H9 (cell line): ENCODE measurements at regions not wholly inside any gene's neighbourhood (a gene's known extent, or its start where the extent isn't known, plus 50 kb on each side); places are given as distances from the start of the nearest gene placed in this dataset.

Experiments
- DNase-seq: peaks from one replicate; pipeline ENCODE4 v3.0.0-alpha.2; 2017
- H2AFZ ChIP-seq: one replicate; pipeline ENCODE4 v1.6.1; 2013; ENCODE audit warnings: mild to moderate bottlenecking, low read length, control low read depth, moderate library complexity
- H2AK5ac ChIP-seq: 2 replicates; pipeline ENCODE4 v1.6.1; 2013; ENCODE audit warnings: low read length, control low read depth, mixed read lengths; ENCODE audit not compliant: insufficient read length
- H2BK120ac ChIP-seq: one replicate; pipeline ENCODE4 v1.6.1; 2013; ENCODE audit warnings: low read depth, mild to moderate bottlenecking, low read length, control low read depth, inconsistent platforms; ENCODE audit not compliant: poor library complexity, severe bottlenecking
- H2BK12ac ChIP-seq: 2 replicates; pipeline ENCODE4 v1.6.1; 2013; ENCODE audit warnings: low read length, control low read depth, mixed read lengths, low read depth; ENCODE audit not compliant: insufficient read length
- H2BK15ac ChIP-seq: 2 replicates; pipeline ENCODE4 v1.6.1; 2013; ENCODE audit warnings: low read depth, low read length, control low read depth
- H2BK20ac ChIP-seq: one replicate; pipeline ENCODE4 v1.6.1; 2013; ENCODE audit warnings: low read depth, mild to moderate bottlenecking, low read length, control low read depth, inconsistent platforms; ENCODE audit not compliant: poor library complexity, severe bottlenecking
- H2BK5ac ChIP-seq: 2 replicates; pipeline ENCODE4 v1.6.1; 2013; ENCODE audit warnings: low read length, control low read depth, mixed read lengths; ENCODE audit not compliant: insufficient read length
- H3K14ac ChIP-seq: 2 replicates; pipeline ENCODE4 v1.6.1; 2013; ENCODE audit warnings: low read length, control low read depth; ENCODE audit not compliant: insufficient read depth
- H3K18ac ChIP-seq: 2 replicates; pipeline ENCODE4 v1.6.1; 2013; ENCODE audit warnings: low read depth, mild to moderate bottlenecking, mixed read lengths, low read length, control low read depth; ENCODE audit not compliant: insufficient read length
- H3K23ac ChIP-seq: 2 replicates; pipeline ENCODE4 v1.6.1; 2013; ENCODE audit warnings: low read length, control low read depth, mixed read lengths, low read depth; ENCODE audit not compliant: insufficient read length
- H3K23me2 ChIP-seq: 2 replicates; pipeline ENCODE4 v1.6.1; 2013; ENCODE audit warnings: low read depth, mild to moderate bottlenecking, mixed read lengths, low read length, control low read depth; ENCODE audit not compliant: insufficient read length, poor library complexity, severe bottlenecking
- H3K27ac ChIP-seq: 2 replicates; pipeline ENCODE4 v1.5.1; 2013; ENCODE audit warnings: low read length, control low read depth, mixed read lengths, low read depth; ENCODE audit not compliant: insufficient read length
- H3K27me3 ChIP-seq: 2 replicates; pipeline ENCODE4 v1.6.1; 2013; ENCODE audit warnings: low read length, control low read depth, inconsistent platforms; ENCODE audit not compliant: insufficient read depth
- H3K4ac ChIP-seq: 2 replicates; pipeline ENCODE4 v1.6.1; 2013; ENCODE audit warnings: low read depth, mild to moderate bottlenecking, control low read depth, inconsistent platforms, low read length, moderate library complexity
- H3K4me1 ChIP-seq: 2 replicates; pipeline ENCODE4 v1.6.1; 2013; ENCODE audit warnings: low read length, control low read depth, inconsistent platforms; ENCODE audit not compliant: insufficient read depth
- H3K4me2 ChIP-seq: 2 replicates; pipeline ENCODE4 v1.6.1; 2013; ENCODE audit warnings: low read length, control low read depth, mixed read lengths; ENCODE audit not compliant: insufficient read length, insufficient read depth
- H3K56ac ChIP-seq: 2 replicates; pipeline ENCODE4 v1.6.1; 2013; ENCODE audit warnings: low read depth, mild to moderate bottlenecking, mixed read lengths, low read length, control low read depth; ENCODE audit not compliant: insufficient read length
- H3K79me1 ChIP-seq: 2 replicates; pipeline ENCODE4 v1.6.1; 2013; ENCODE audit warnings: low read depth, mild to moderate bottlenecking, moderate library complexity, low read length, control low read depth, inconsistent platforms; ENCODE audit not compliant: insufficient read depth, poor library complexity, severe bottlenecking
- H3K79me2 ChIP-seq: 2 replicates; pipeline ENCODE4 v1.6.1; 2013; ENCODE audit warnings: low read length, control low read depth, inconsistent platforms; ENCODE audit not compliant: insufficient read depth
- H3K9ac ChIP-seq: 2 replicates; pipeline ENCODE4 v1.6.1; 2013; ENCODE audit warnings: low read length, control low read depth, mixed read lengths; ENCODE audit not compliant: insufficient read length; ENCODE audit errors: extremely low read depth
- H3K9me3 ChIP-seq: one replicate; pipeline ENCODE4 v1.6.1; 2013; ENCODE audit warnings: low read depth, low read length, inconsistent platforms; ENCODE audit not compliant: control insufficient read depth
- H3T11ph ChIP-seq: one replicate; pipeline ENCODE4 v1.6.1; 2013; ENCODE audit warnings: mild to moderate bottlenecking, low read length, control low read depth, inconsistent platforms
- H4K20me1 ChIP-seq: one replicate; pipeline ENCODE4 v1.6.1; 2013; ENCODE audit not compliant: control insufficient read depth, insufficient read length, insufficient read depth
- H4K5ac ChIP-seq: 2 replicates; pipeline ENCODE4 v1.6.1; 2013; ENCODE audit warnings: low read depth, mild to moderate bottlenecking, mixed read lengths, low read length, control low read depth; ENCODE audit not compliant: insufficient read length
- H4K8ac ChIP-seq: replicated peaks from 2 replicates; pipeline ENCODE4 v1.6.1; 2013; ENCODE audit warnings: low read length, control low read depth, mixed read lengths, low read depth; ENCODE audit not compliant: insufficient read length
- H4K91ac ChIP-seq: 2 replicates; pipeline ENCODE4 v1.6.1; 2013; ENCODE audit warnings: low read depth, mild to moderate bottlenecking, moderate library complexity, mixed read lengths, low read length, control low read depth; ENCODE audit not compliant: insufficient read length
- H3K27ac Mint-ChIP-seq, 3 experiments: 2 replicates in 2 of 3; 3 replicates in 1 of 3; pipeline ENCODE4 v1.8.0; 2020 to 2021; ENCODE audit warnings: mixed read lengths in 3 of 3, mild to moderate bottlenecking in 1 of 3, moderate library complexity in 1 of 3
- H3K27me3 Mint-ChIP-seq: 2 replicates; pipeline ENCODE4 v1.8.0; 2021; ENCODE audit warnings: low read depth, mild to moderate bottlenecking, moderate library complexity, mixed read lengths
- H3K36me3 Mint-ChIP-seq, 3 experiments: 2 replicates in 2 of 3; 3 replicates in 1 of 3; pipeline ENCODE4 v1.8.0; 2020 to 2021; ENCODE audit warnings: low read depth in 3 of 3, mixed read lengths in 3 of 3; ENCODE audit not compliant: insufficient read depth in 1 of 3
- H3K4me1 Mint-ChIP-seq, 2 experiments: 2 replicates each; pipeline ENCODE4 v1.8.0; 2020; ENCODE audit warnings: mixed read lengths in 2 of 2
- H3K4me3 Mint-ChIP-seq, 2 experiments: 2 replicates in 1 of 2; 3 replicates in 1 of 2; pipeline ENCODE4 v1.8.0; 2020 to 2021; ENCODE audit warnings: mild to moderate bottlenecking in 2 of 2, mixed read lengths in 2 of 2, moderate library complexity in 1 of 2
- H3K9me3 Mint-ChIP-seq, 2 experiments: 2 replicates in 1 of 2; 3 replicates in 1 of 2; pipeline ENCODE4 v1.8.0; 2020; ENCODE audit warnings: mild to moderate bottlenecking in 2 of 2, mixed read lengths in 2 of 2, moderate library complexity in 1 of 2
- WGBS: extraction: QIAGEN DNeasy Blood & Tissue Kit; methylation state at CpG from one replicate; pipeline ENCODE4 v1.1.7; 2013; ENCODE audit warnings: missing lambda C conversion rate, low lambda C conversion rate, mixed read lengths; ENCODE audit not compliant: insufficient read length; ENCODE audit errors: extremely low coverage; 5-methylcytosine and 5-hydroxymethylcytosine counted together
- TF ChIP-seq, protein P1 (sequence below): fragments of 200-600 bp; sonication (generic); conservative IDR thresholded peaks from 3 replicates; pipeline ENCODE4 v1.8.0; 2021; ENCODE audit warnings: antibody characterized with exemption, mild to moderate bottlenecking

DNA sequence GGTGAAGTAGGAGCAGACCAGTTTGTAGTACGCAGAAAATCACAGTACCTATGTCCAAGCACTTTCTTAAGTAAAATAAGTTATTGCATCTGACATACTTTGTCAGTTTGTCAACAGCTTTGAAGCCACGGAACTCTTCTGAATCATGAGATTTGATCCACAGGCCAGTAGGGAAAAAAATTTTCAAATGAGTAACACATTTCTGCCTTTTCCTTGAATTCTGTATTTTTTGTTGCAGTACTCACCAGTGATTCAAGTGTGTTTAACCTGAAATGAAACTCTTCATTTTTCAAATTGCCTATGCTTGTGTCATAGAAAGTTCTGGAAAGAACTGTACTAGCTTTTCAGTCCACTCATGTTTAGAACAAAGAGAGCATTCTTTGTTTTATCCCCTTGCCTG, 337.7 kb downstream of the GATA3 start:
- no peak overlapping the region for H2BK15ac ChIP-seq
- no peak overlapping the region for H4K8ac ChIP-seq
- H3K27ac ChIP-seq: no peak overlapping the region
- no peak for DNase-seq
- WGBS: no CpG with 5 or more reads among the region's 2 CpGs
- H3K9ac ChIP-seq: no peak overlapping the region
- peaks cover 11 to 12% of the 10 kb centered on the region in 2 experiments for H3K4me1 Mint-ChIP-seq
- H2BK5ac ChIP-seq: no peak overlapping the region
- H2BK12ac ChIP-seq: no peak overlapping the region
- 0 out of 7 replicates have a peak, but pooled peaks cover 0 to 2% (median 0%) of the 10 kb centered on the region in 3 experiments for H3K36me3 Mint-ChIP-seq
- no peaks in the 10 kb centered on the region for H4K20me1 ChIP-seq
- no peak overlapping the region for H2AK5ac ChIP-seq
- H3K4ac ChIP-seq: no peak overlapping the region
- H3K79me1 ChIP-seq: no peaks in the 10 kb centered on the region
- H3K4me3 Mint-ChIP-seq: no peak overlapping the region
- H4K91ac ChIP-seq: no peak overlapping the region
- H3T11ph ChIP-seq: no peak overlapping the region
- H2AFZ ChIP-seq: no peak overlapping the region
- no peaks in the 10 kb centered on the region for H3K27me3 ChIP-seq
- no peak overlapping the region for H3K56ac ChIP-seq
- H3K27ac Mint-ChIP-seq: no peak overlapping the region
- no peak overlapping the region for H3K18ac ChIP-seq
- no peak overlapping the region for H4K5ac ChIP-seq
- no peaks in the 10 kb centered on the region; the same call in 1 of the 2 replicates for H3K27me3 Mint-ChIP-seq
- no peaks in the 10 kb centered on the region for H3K9me3 Mint-ChIP-seq
- no peak overlapping the region for H3K23ac ChIP-seq
- no peaks in the 10 kb centered on the region for H3K9me3 ChIP-seq
- no peak overlapping the region for H3K14ac ChIP-seq
- no peaks in the 10 kb centered on the region for H3K4me1 ChIP-seq
- no peaks in the 10 kb centered on the region for H3K79me2 ChIP-seq
- TF ChIP-seq, protein P1, sequence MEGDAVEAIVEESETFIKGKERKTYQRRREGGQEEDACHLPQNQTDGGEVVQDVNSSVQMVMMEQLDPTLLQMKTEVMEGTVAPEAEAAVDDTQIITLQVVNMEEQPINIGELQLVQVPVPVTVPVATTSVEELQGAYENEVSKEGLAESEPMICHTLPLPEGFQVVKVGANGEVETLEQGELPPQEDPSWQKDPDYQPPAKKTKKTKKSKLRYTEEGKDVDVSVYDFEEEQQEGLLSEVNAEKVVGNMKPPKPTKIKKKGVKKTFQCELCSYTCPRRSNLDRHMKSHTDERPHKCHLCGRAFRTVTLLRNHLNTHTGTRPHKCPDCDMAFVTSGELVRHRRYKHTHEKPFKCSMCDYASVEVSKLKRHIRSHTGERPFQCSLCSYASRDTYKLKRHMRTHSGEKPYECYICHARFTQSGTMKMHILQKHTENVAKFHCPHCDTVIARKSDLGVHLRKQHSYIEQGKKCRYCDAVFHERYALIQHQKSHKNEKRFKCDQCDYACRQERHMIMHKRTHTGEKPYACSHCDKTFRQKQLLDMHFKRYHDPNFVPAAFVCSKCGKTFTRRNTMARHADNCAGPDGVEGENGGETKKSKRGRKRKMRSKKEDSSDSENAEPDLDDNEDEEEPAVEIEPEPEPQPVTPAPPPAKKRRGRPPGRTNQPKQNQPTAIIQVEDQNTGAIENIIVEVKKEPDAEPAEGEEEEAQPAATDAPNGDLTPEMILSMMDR: no peak
- no peak overlapping the region for H2BK20ac ChIP-seq
- no peak overlapping the region for H3K4me2 ChIP-seq
- H3K23me2 ChIP-seq: no peaks in the 10 kb centered on the region
- no peak overlapping the region for H2BK120ac ChIP-seq
